ENCODE measurements at regions not wholly inside any gene's neighbourhood (a gene's known extent, or its start where the extent isn't known, plus 50 kb on each side); places are given as distances from the start of the nearest gene placed in this dataset.

DNA sequence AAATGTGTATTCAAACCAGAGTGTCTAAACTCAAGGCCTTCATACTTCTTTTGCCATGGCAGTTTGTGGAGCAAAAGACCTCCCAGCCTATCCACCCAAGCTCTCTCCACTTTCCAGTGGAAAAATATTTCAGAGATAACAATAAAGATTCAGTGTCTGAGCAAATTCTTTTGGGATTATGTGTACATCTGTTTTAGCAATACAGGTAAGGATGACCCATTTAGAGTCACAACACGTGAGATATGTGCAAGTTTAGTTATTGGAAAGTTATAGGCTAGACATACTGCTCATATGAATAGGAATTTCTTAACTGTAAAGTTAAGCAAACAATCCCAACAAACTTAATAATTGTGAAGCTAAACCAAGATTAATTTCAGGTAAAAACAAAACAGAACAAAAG, 174.5 kb upstream of the LRIG1 start:
- TF ChIP-seq, protein P1, sequence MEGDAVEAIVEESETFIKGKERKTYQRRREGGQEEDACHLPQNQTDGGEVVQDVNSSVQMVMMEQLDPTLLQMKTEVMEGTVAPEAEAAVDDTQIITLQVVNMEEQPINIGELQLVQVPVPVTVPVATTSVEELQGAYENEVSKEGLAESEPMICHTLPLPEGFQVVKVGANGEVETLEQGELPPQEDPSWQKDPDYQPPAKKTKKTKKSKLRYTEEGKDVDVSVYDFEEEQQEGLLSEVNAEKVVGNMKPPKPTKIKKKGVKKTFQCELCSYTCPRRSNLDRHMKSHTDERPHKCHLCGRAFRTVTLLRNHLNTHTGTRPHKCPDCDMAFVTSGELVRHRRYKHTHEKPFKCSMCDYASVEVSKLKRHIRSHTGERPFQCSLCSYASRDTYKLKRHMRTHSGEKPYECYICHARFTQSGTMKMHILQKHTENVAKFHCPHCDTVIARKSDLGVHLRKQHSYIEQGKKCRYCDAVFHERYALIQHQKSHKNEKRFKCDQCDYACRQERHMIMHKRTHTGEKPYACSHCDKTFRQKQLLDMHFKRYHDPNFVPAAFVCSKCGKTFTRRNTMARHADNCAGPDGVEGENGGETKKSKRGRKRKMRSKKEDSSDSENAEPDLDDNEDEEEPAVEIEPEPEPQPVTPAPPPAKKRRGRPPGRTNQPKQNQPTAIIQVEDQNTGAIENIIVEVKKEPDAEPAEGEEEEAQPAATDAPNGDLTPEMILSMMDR (IDR thresholded peaks at IDR 0.05): no peak
- no peak for TF ChIP-seq EZH2 (IDR thresholded peaks at IDR 0.05; ENCODE audit: borderline replicate concordance, insufficient read depth, low read depth, low read length, poor library complexity, severe bottlenecking)

Data from B cell (primary cell).